Thyroid gland (tissue), 4 donors: ENCODE measurements at regions not wholly inside any gene's neighbourhood (a gene's known extent, or its start where the extent isn't known, plus 50 kb on each side); places are given as distances from the start of the nearest gene placed in this dataset.
"Not testable (repeated sequence)": the region's sequence is repeated elsewhere in the genome, so short reads cannot be mapped to it uniquely, and the experiment has no call there.

Experiments
- POLR2A ChIP-seq, 2 donors: fragments of 450-650 bp; IDR thresholded peaks; one replicate each; pipeline ENCODE4 v1.6.1; 2017; ENCODE audit warnings: antibody characterized with exemption in 2 of 2, mild to moderate bottlenecking in 2 of 2, moderate library complexity in 1 of 2
- TF ChIP-seq, protein P1 (sequence below), 6 experiments: fragments of 200-600 bp in 3 of 6; fragments of 450-650 bp in 3 of 6; sonication (generic) in 3 of 6; IDR thresholded peaks; one replicate each; pipeline ENCODE4 v1.5.1; 2016 to 2019; ENCODE audit warnings: antibody characterized with exemption in 6 of 6, mild to moderate bottlenecking in 2 of 6, inconsistent platforms in 1 of 6, moderate library complexity in 1 of 6

DNA sequence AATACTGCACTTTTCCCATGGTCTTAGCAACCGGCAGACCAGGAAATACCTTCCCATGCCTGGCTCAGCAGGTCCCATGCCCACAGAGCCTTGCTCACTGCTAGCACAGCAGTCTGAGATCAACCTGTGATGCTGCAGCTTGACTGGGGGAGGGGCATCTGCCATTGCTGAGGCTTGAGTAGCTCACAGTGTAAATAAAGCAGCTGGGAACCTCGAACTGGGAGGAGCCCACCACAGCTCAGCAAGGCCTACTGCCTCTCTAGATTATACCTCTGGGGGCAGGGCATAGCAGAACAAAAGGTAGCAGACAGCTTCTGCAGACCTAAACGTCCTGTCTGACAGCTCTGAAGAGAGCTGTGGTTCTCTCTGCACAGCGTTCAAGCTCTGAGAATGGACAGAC lies 186.2 kb upstream of the AVPR1A start:
- TF ChIP-seq, protein P1, sequence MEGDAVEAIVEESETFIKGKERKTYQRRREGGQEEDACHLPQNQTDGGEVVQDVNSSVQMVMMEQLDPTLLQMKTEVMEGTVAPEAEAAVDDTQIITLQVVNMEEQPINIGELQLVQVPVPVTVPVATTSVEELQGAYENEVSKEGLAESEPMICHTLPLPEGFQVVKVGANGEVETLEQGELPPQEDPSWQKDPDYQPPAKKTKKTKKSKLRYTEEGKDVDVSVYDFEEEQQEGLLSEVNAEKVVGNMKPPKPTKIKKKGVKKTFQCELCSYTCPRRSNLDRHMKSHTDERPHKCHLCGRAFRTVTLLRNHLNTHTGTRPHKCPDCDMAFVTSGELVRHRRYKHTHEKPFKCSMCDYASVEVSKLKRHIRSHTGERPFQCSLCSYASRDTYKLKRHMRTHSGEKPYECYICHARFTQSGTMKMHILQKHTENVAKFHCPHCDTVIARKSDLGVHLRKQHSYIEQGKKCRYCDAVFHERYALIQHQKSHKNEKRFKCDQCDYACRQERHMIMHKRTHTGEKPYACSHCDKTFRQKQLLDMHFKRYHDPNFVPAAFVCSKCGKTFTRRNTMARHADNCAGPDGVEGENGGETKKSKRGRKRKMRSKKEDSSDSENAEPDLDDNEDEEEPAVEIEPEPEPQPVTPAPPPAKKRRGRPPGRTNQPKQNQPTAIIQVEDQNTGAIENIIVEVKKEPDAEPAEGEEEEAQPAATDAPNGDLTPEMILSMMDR (IDR thresholded peaks at IDR 0.05), result not testable (repeated sequence)
- not testable (repeated sequence) for TF ChIP-seq POLR2A (IDR thresholded peaks at IDR 0.05)
